GM13976 (cell line): ENCODE measurements at regions not wholly inside any gene's neighbourhood (a gene's known extent, or its start where the extent isn't known, plus 50 kb on each side); places are given as distances from the start of the nearest gene placed in this dataset.

Experiments used
- DNase-seq: peaks from one replicate; pipeline ENCODE4 v3.0.0; 2012; ENCODE audit warnings: low spot score
- in situ Hi-C: fragments of 300-500 bp; cut with MboI; formaldehyde crosslinking; loops from one replicate; pipeline ENCODE4 v1.12.0; 2022; ENCODE audit warnings: low sequenced_read_pairs, mixed read lengths, inconsistent platforms; ENCODE audit not compliant: unreplicated experiment
- TF ChIP-seq, protein P1 (sequence below): IDR thresholded peaks from 2 replicates; pipeline ENCODE4 v1.5.1; 2012; ENCODE audit warnings: borderline replicate concordance, mild to moderate bottlenecking; ENCODE audit not compliant: insufficient read depth; ENCODE audit errors: extremely low read depth, missing control alignments, control extremely low read depth

DNA sequence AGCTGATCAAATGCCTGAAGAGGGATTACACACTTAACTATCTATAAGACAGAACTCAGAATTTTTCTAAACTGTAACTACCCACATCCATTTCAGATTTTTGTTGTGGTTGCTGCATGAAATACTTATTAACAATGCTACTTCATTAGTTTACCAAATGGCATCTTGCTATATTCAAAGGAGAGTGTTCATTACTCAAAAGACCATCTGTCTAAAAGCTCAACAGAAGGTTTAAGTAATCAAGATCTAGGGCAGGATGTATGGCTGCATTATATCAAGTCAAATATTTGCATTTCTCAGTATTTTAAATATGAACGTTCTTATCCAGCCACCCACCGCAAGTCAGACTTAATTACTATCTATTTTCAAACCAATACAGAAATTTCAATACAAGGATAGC lies 79.9 kb downstream of the SIPA1L2 start:
- DNase-seq, result no peak
- TF ChIP-seq, protein P1, sequence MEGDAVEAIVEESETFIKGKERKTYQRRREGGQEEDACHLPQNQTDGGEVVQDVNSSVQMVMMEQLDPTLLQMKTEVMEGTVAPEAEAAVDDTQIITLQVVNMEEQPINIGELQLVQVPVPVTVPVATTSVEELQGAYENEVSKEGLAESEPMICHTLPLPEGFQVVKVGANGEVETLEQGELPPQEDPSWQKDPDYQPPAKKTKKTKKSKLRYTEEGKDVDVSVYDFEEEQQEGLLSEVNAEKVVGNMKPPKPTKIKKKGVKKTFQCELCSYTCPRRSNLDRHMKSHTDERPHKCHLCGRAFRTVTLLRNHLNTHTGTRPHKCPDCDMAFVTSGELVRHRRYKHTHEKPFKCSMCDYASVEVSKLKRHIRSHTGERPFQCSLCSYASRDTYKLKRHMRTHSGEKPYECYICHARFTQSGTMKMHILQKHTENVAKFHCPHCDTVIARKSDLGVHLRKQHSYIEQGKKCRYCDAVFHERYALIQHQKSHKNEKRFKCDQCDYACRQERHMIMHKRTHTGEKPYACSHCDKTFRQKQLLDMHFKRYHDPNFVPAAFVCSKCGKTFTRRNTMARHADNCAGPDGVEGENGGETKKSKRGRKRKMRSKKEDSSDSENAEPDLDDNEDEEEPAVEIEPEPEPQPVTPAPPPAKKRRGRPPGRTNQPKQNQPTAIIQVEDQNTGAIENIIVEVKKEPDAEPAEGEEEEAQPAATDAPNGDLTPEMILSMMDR, result no peak
- in situ Hi-C loops, result no loop called here

DNA sequence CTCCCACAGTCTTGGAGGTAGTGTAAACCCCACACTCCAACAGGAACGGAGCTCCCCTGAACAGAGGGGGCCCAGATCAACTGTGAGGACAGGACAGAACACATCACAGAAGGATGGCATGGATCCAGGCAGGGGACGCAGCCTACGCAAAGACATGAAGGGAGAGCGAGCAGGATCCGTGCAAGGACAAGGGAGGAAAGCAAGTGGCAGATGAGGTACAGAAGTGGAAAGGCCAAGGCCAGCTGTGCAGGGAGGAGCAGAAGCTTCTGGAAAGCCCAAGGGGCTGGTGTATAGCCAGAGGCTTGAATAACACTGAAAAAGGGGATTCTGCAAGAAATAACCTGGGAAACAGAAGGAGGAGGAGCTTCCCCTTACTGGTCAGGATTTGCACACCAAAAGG lies 81.2 kb downstream of the SIPA1L2 start:
- no peak for DNase-seq
- TF ChIP-seq, protein P1, result no peak
- in situ Hi-C loops, result no loop called here

DNA sequence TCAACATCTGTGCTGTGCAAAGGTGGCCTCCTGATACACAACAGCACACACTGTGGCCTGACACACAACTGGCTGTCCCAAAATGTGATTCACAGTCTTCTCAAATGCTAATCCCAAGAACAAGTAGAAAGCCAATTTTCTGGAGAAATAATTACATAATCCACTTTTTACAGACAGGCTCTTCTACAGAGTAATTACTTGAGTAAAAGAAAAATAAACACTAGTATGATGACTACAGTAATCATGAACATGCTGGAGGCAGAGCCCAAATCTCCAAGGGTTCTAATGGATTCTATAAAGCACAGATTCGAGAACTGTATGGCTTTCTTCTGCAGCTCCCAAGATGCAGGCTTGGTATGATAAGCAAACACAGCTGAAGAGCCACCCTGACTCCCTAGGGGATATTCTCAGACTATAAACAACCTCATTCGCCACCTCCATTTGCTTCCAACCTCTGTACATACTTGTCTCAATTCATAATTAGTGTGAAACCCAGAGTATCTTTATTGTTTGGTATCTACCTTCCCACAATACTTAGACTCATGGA lies 81.9 kb downstream of the SIPA1L2 start:
- in situ Hi-C loops, result no loop called here
- TF ChIP-seq, protein P1, result no peak
- DNase-seq, result no peak

DNA sequence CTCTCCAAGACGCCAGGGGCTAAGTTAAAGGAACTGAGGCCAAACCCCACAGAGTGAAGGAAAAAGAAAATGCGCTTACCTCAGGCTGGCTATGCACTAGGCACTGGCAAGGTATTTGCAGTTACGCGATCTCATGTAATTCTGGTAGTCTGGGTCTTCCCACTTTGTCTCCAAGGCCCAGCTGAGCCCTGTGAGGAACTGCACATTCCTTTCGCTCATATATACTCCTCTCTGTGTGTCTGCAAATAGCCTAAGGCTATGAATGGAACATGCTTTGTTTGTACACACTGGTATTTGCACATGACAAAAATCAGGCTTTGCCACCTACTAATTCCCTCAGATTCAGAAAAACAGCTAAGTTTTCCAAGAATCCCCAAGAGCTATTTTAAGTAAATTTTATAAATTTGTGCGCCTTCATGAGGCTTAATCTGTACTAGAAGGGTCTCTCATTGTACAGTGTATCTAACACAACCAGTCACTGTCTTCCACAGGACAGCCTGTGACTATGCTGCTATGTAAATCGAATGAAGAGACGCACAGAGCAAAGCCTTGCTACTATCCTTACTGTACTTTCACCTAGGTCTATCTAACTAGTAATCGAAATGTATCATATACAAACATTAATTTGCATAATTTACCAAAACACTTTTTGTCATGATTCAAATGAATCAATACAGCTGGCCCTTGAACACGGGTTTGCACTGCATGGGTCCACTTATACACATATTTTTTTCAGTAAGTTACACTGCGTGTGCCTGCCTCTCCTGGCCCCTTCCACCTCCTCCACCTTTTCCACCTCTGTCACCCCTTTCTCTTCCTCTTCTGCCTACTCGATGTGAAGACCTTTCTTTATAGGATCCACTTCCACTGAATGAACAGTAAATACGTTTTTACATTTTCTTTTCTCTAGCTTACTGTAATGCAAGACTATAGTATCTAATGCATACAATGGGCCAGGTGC lies 87.0 kb downstream of the SIPA1L2 start:
- no peak for DNase-seq
- in situ Hi-C loops, result no loop called here
- TF ChIP-seq, protein P1, result no peak

DNA sequence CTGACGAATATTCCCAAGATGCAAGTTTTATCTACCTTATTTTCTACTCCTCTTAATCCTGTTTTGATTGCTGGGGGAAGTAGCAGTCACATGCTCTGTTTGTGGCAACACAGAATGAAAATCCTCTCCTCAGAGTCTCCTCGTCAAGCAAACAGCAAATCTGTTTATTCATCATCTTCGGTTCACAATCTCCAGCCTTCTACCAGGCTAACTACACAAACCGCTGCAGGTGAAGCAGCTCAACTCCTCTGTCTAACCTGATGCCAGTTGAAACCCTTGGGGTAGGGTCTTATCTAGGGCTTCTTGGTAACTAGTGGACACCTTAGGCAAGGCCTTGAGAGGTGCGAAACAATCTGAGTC lies 91.0 kb downstream of the SIPA1L2 start:
- no peak for DNase-seq
- in situ Hi-C loops, result no loop called here
- TF ChIP-seq, protein P1, result no peak

DNA sequence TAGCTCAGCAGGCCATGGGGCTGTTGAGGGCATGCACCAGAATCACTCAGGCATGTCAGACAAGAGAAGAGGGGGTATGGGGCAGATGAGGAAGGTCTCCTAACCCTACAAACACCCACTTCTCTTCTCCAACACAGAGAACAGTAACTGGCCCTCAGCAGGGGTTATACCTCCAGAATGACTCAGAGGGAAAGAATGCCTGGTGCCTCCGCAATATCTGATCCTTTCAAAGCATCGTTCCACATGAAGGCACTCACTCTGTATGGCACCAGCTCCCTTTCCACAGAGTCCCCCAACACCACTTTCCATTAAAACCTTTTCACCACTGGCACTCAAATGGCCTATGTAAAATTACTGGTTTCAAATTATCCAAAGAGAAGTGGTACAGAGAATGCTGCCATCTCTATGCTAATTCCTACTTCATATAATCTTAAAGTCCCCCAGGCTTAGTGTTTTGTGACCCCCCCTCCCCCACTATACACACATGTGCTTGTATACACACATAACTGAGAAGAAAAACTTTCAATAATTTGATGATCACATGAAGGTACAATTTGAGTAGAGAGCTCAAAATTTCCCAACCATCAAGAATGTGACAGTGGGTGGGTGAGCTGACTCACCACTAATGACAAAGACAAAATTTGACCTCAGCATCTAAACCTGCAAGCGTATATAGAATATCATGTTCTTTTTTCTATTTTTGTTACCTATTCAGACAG lies 91.5 kb downstream of the SIPA1L2 start:
- TF ChIP-seq, protein P1, result no peak
- no peak for DNase-seq
- in situ Hi-C loops, result no loop called here
